Prostate gland (tissue), 2 donors: ENCODE measurements at regions not wholly inside any gene's neighbourhood (a gene's known extent, or its start where the extent isn't known, plus 50 kb on each side); places are given as distances from the start of the nearest gene placed in this dataset.

ENCODE experiments used
- DNase-seq: peaks from one replicate; pipeline ENCODE4 v3.0.0-alpha.2; 2019; ENCODE audit warnings: low spot score
- H3K27ac ChIP-seq, 2 donors: fragments of 200-600 bp; sonication (generic); 2 replicates each; pipeline ENCODE4 v1.5.1; 2017 to 2019
- H3K27me3 ChIP-seq: fragments of 200-600 bp; sonication (generic); replicated peaks from 2 replicates; pipeline ENCODE4 v1.5.1; 2019; ENCODE audit not compliant: insufficient read depth
- H3K36me3 ChIP-seq, 2 donors: fragments of 200-600 bp; sonication (generic); 1 replicate in 1 of 2; 2 replicates in 1 of 2; pipeline versions ENCODE4 v1.5.1 to v1.8.1; 2017 to 2019
- H3K4me1 ChIP-seq: fragments of 200-600 bp; sonication (generic); replicated peaks from 2 replicates; pipeline ENCODE4 v1.5.1; 2019
- H3K4me3 ChIP-seq, 2 donors: fragments of 200-600 bp; sonication (generic); 2 replicates each; pipeline ENCODE4 v1.5.1; 2017 to 2019
- H3K9me3 ChIP-seq: fragments of 200-600 bp; sonication (generic); 2 replicates; pipeline ENCODE4 v1.5.1; 2017
- CTCF ChIP-seq, 4 experiments: fragments of 200-600 bp in 2 of 4; fragments of 450-650 bp in 2 of 4; sonication (generic) in 2 of 4; IDR thresholded peaks; 1 replicate in 3 of 4; 2 replicates in 1 of 4; pipeline ENCODE4 v1.5.1; 2016 to 2019; ENCODE audit warnings: antibody characterized with exemption in 4 of 4, mild to moderate bottlenecking in 2 of 4, moderate library complexity in 2 of 4
- POLR2A ChIP-seq: fragments of 450-650 bp; IDR thresholded peaks from one replicate; pipeline ENCODE4 v1.6.1; 2016; ENCODE audit warnings: antibody characterized with exemption, mild to moderate bottlenecking
- POLR2AphosphoS5 ChIP-seq: sonication (generic); formaldehyde crosslinking; IDR thresholded peaks from one replicate; pipeline ENCODE4 v1.6.1; 2017; ENCODE audit warnings: antibody characterized with exemption
- WGBS: methylation state at CpG from one replicate; pipeline ENCODE4 v1.1.5; 2018; 5-methylcytosine and 5-hydroxymethylcytosine counted together
- intact Hi-C: fragments of 100-400 bp; cut with DNase I; formaldehyde crosslinking; loops from one replicate; pipeline ENCODE4 v1.14.2; 2022

GRCh38 chr3:40623567-40623966 is 98.8 kb downstream of the ZNF621 start:
- 44% methylated on average over 1 of the region's 1 CpG for WGBS
- Histone ChIP-seq H3K4me3 (no peak overlapping the region), H3K4me1 (no peaks in the 10 kb centered on the region), H3K27ac (no peak overlapping the region), H3K27me3 (no peaks in the 10 kb centered on the region), H3K36me3 (no peaks in the 10 kb centered on the region), H3K9me3 (no peaks in the 10 kb centered on the region)
- intact Hi-C loops = no loop called here
- TF ChIP-seq POLR2AphosphoS5 = no peak
- no peak for TF ChIP-seq POLR2A
- no peak for TF ChIP-seq CTCF (IDR thresholded peaks at IDR 0.05)
- no peak for DNase-seq

GRCh38 chr3:40624189-40624769 is 99.5 kb downstream of the ZNF621 start:
- no peak for DNase-seq
- 100% methylated on average over 2 of the region's 2 CpGs for WGBS
- intact Hi-C loops = no loop called here
- H3K36me3 ChIP-seq = no peaks in the 10 kb centered on the region
- H3K27me3 ChIP-seq = no peaks in the 10 kb centered on the region
- H3K4me3 ChIP-seq = no peak overlapping the region
- TF ChIP-seq POLR2A (no peak), POLR2AphosphoS5 (no peak), CTCF (IDR thresholded peaks at IDR 0.05) (no peak)
- H3K9me3 ChIP-seq = no peaks in the 10 kb centered on the region
- H3K4me1 ChIP-seq = no peaks in the 10 kb centered on the region
- no peak overlapping the region for H3K27ac ChIP-seq

GRCh38 chr3:40627095-40627494 is 102.3 kb downstream of the ZNF621 start:
- WGBS = 91% methylated on average over 1 of the region's 1 CpG

GRCh38 chr3:40628984-40629383 is 104.2 kb downstream of the ZNF621 start:
- no peaks in the 10 kb centered on the region for H3K27me3 ChIP-seq
- WGBS = 94% methylated on average over 3 of the region's 3 CpGs
- no peak overlapping the region for H3K4me3 ChIP-seq
- no peak for DNase-seq
- H3K36me3 ChIP-seq = no peaks in the 10 kb centered on the region
- H3K4me1 ChIP-seq = no peaks in the 10 kb centered on the region
- H3K27ac ChIP-seq = no peak overlapping the region
- intact Hi-C loops = no loop called here
- TF ChIP-seq POLR2AphosphoS5 (no peak), POLR2A (no peak), CTCF (IDR thresholded peaks at IDR 0.05) (no peak)
- H3K9me3 ChIP-seq = no peaks in the 10 kb centered on the region

More at GRCh38 chr3:40627095-40627494, 102.3 kb downstream of the ZNF621 start:
- intact Hi-C loops = no loop called here
- TF ChIP-seq POLR2A (no peak), POLR2AphosphoS5 (no peak), CTCF (IDR thresholded peaks at IDR 0.05) (no peak)
- Histone ChIP-seq H3K4me1 (no peaks in the 10 kb centered on the region), H3K36me3 (no peaks in the 10 kb centered on the region), H3K4me3 (no peak overlapping the region), H3K9me3 (no peaks in the 10 kb centered on the region), H3K27ac (no peak overlapping the region), H3K27me3 (no peaks in the 10 kb centered on the region)
- DNase-seq = no peak

GRCh38 chr3:40631341-40631995 is 106.7 kb downstream of the ZNF621 start:
- Histone ChIP-seq H3K27me3 (no peaks in the 10 kb centered on the region), H3K4me1 (no peaks in the 10 kb centered on the region), H3K9me3 (no peaks in the 10 kb centered on the region), H3K36me3 (no peaks in the 10 kb centered on the region), H3K27ac (peak overlapping the region; percentile 27 to 36), H3K4me3 (no peak overlapping the region)
- intact Hi-C loops = no loop called here
- DNase-seq = peak; percentile 55
- 52% methylated on average over 5 of the region's 5 CpGs for WGBS
- peak; percentile 44 for TF ChIP-seq POLR2AphosphoS5
- TF ChIP-seq POLR2A = no peak
- TF ChIP-seq CTCF (IDR thresholded peaks at IDR 0.05) = no peak
